Ascending aorta (tissue), 2 donors: ENCODE measurements at regions not wholly inside any gene's neighbourhood (a gene's known extent, or its start where the extent isn't known, plus 50 kb on each side); places are given as distances from the start of the nearest gene placed in this dataset.

Experiments used
- DNase-seq, 2 donors: peaks; one replicate each; pipeline ENCODE4 v3.0.0-alpha.2; 2019; ENCODE audit warnings: low spot score in 2 of 2
- H3K27ac ChIP-seq, 2 donors: fragments of 200-600 bp; sonication (generic); one replicate each; pipeline ENCODE4 v1.5.1; 2016 to 2017; ENCODE audit warnings: mild to moderate bottlenecking in 1 of 2
- H3K27me3 ChIP-seq: fragments of 200-600 bp; sonication (generic); one replicate; pipeline ENCODE4 v1.5.1; 2017
- H3K36me3 ChIP-seq, 2 donors: fragments of 200-600 bp; sonication (generic); one replicate each; pipeline ENCODE4 v1.5.1; 2016
- H3K4me1 ChIP-seq, 2 donors: fragments of 200-600 bp; sonication (generic); one replicate each; pipeline ENCODE4 v1.5.1; 2016 to 2017; ENCODE audit warnings: mild to moderate bottlenecking in 1 of 2
- H3K4me3 ChIP-seq, 2 donors: fragments of 200-600 bp; sonication (generic); one replicate each; pipeline ENCODE4 v1.5.1; 2016 to 2017; ENCODE audit warnings: mild to moderate bottlenecking in 1 of 2
- H3K9me3 ChIP-seq, 2 donors: fragments of 200-600 bp; sonication (generic); one replicate each; pipeline ENCODE4 v1.5.1; 2016
- CTCF ChIP-seq, 3 experiments: fragments of 200-600 bp in 2 of 3; fragments of 450-650 bp in 1 of 3; sonication (generic) in 2 of 3; IDR thresholded peaks; one replicate each; pipeline ENCODE4 v1.5.1; 2016 to 2019; ENCODE audit warnings: antibody characterized with exemption in 3 of 3, mild to moderate bottlenecking in 1 of 3, moderate library complexity in 1 of 3
- intact Hi-C: fragments of 100-400 bp; cut with DNase I; formaldehyde crosslinking; loops from one replicate; pipeline ENCODE4 v1.15.1; 2023

GRCh38 chr9:543478-543877, 298.0 kb upstream of the DMRT1 start:
- Histone ChIP-seq H3K4me3 (no peak overlapping the region), H3K9me3 (no peaks in the 10 kb centered on the region), H3K27me3 (no peaks in the 10 kb centered on the region), H3K27ac (no peak overlapping the region), H3K4me1 (peaks cover 3 to 17% of the 10 kb centered on the region in 2 donors), H3K36me3 (no peaks in the 10 kb centered on the region)
- no peak for TF ChIP-seq CTCF (IDR thresholded peaks at IDR 0.05)
- no peak for DNase-seq
- intact Hi-C loops = no loop called here

GRCh38 chr9:545480-545879, 296.0 kb upstream of the DMRT1 start:
- Histone ChIP-seq H3K9me3 (no peaks in the 10 kb centered on the region), H3K4me3 (no peak overlapping the region), H3K36me3 (no peaks in the 10 kb centered on the region), H3K4me1 (peaks cover 3 to 17% of the 10 kb centered on the region in 2 donors), H3K27ac (no peak overlapping the region), H3K27me3 (no peaks in the 10 kb centered on the region)
- peak; percentile 14 to 90 for DNase-seq
- TF ChIP-seq CTCF (IDR thresholded peaks at IDR 0.05) = no peak
- intact Hi-C loops = loop anchor here (2.0 to 5.0 kb wide), 2 partner anchors 15 to 73 kb away; no protein-coding TSS in a partner anchor

- no peaks in the 10 kb centered on the region for H3K36me3 ChIP-seq
- peak overlapping the region in 1 of 2 donors; percentile 22 for H3K27ac ChIP-seq
- intact Hi-C loops = loop anchor here (2.0 to 5.0 kb wide), 2 partner anchors 41 to 74 kb away; partner anchors contain the start of gene KANK1
These were observed 295.3 kb upstream of the DMRT1 start for GRCh38 chr9:546235-546634.

GRCh38 chr9:546797-547223, 294.7 kb upstream of the DMRT1 start:
- intact Hi-C loops = loop anchor here (2.0 to 5.0 kb wide), 2 partner anchors 42 to 75 kb away; partner anchors contain the start of gene KANK1
- TF ChIP-seq CTCF (IDR thresholded peaks at IDR 0.05) = peak in 1 of 3 experiments; percentile 46
- no peak for DNase-seq
- Histone ChIP-seq H3K36me3 (no peaks in the 10 kb centered on the region), H3K9me3 (no peaks in the 10 kb centered on the region), H3K4me1 (peaks cover 3 to 17% of the 10 kb centered on the region in 2 donors), H3K27me3 (no peaks in the 10 kb centered on the region), H3K27ac (peak overlapping the region in 1 of 2 donors; percentile 22), H3K4me3 (peak overlapping the region in 1 of 2 donors; percentile 16)

More at GRCh38 chr9:546235-546634, 295.3 kb upstream of the DMRT1 start:
- Histone ChIP-seq H3K9me3 (no peaks in the 10 kb centered on the region), H3K27me3 (no peaks in the 10 kb centered on the region), H3K4me1 (peaks cover 3 to 17% of the 10 kb centered on the region in 2 donors), H3K4me3 (no peak overlapping the region)
- no peak for TF ChIP-seq CTCF (IDR thresholded peaks at IDR 0.05)
- no peak for DNase-seq

- H3K27ac ChIP-seq = no peak overlapping the region
- intact Hi-C loops = loop anchor here (2.0 to 5.0 kb wide), 2 partner anchors 43 to 75 kb away; partner anchors contain the start of gene KANK1
These were observed 294.2 kb upstream of the DMRT1 start for GRCh38 chr9:547314-547713.

More at GRCh38 chr9:547314-547713, 294.2 kb upstream of the DMRT1 start:
- TF ChIP-seq CTCF (IDR thresholded peaks at IDR 0.05) = peak in 1 of 3 experiments; percentile 3
- H3K4me1 ChIP-seq = peaks cover 3 to 17% of the 10 kb centered on the region in 2 donors
- DNase-seq = no peak
- peak overlapping the region in 1 of 2 donors; percentile 16 for H3K4me3 ChIP-seq
- no peaks in the 10 kb centered on the region for H3K9me3 ChIP-seq
- no peaks in the 10 kb centered on the region for H3K36me3 ChIP-seq
- H3K27me3 ChIP-seq = no peaks in the 10 kb centered on the region
